ENCODE measurements at regions not wholly inside any gene's neighbourhood (a gene's known extent, or its start where the extent isn't known, plus 50 kb on each side); places are given as distances from the start of the nearest gene placed in this dataset.

DNA sequence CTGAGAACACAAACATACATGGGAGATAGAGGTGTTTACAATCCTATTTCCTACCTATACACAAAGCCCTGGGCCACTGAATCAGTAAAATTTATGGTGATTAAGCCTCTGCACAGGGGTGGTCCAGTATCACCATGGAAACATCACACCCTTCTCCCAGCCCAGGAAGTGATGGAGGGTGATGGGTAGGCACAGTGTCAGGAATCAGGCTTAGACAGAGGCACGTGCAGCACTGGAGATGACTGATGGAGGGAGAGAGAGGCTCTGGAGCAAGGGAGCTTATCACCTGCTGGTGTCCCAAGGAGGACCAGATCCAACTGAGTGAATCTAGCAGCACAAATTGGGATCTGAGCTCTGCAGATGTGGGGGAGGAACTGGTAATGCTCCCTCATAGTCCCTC, 117.2 kb downstream of the RPIA start:
- H3K4me1 ChIP-seq (ENCODE audit: insufficient read depth) = no peaks in the 10 kb centered on the region
- DNase-seq (ENCODE audit: low spot score) = no peak
- no peak overlapping the region for H3K4me2 ChIP-seq
- no peaks in the 10 kb centered on the region for H4K20me1 ChIP-seq (replicated peaks; ENCODE audit: insufficient read depth)
- H3K4me3 ChIP-seq = no peak overlapping the region
- H3K27me3 ChIP-seq (ENCODE audit: insufficient read depth) = no peaks in the 10 kb centered on the region
- no peaks in the 10 kb centered on the region for H3K4me1 Mint-ChIP-seq
- no peak for ATAC-seq
- no peak overlapping the region for H3K27ac Mint-ChIP-seq
- H3K27me3 Mint-ChIP-seq (ENCODE audit: insufficient read depth, low read depth, poor library complexity) = peaks cover 8% of the 10 kb centered on the region
- no peak overlapping the region for H2AFZ ChIP-seq
- no peaks in the 10 kb centered on the region for H3F3A ChIP-seq (replicated peaks; ENCODE audit: low read depth)
- peaks cover 13% of the 10 kb centered on the region; the same call in 2 of the 3 replicates for H3K9me3 Mint-ChIP-seq
- no peak overlapping the region for H3K4me3 Mint-ChIP-seq
- H3K36me3 ChIP-seq (ENCODE audit: insufficient read depth) = no peaks in the 10 kb centered on the region
- TF ChIP-seq NANOG (IDR thresholded peaks at IDR 0.05; ENCODE audit: borderline replicate concordance) (no peak), ZNF114 (CRISPR knock-in tag; IDR thresholded peaks at IDR 0.05) (no peak), EZH2 (IDR thresholded peaks at IDR 0.05; ENCODE audit: low read depth, unreplicated experiment) (no peak), CTCF (conservative IDR thresholded peaks at IDR 0.05; ENCODE audit: low read depth in 2 of 2) (no peak), EZH2phosphoT487 (IDR thresholded peaks at IDR 0.05; ENCODE audit: unreplicated experiment) (no peak), JUNB (IDR thresholded peaks at IDR 0.05; ENCODE audit: unreplicated experiment) (no peak), STAT1 (IDR thresholded peaks at IDR 0.05; ENCODE audit: unreplicated experiment) (no peak), POLR2AphosphoS5 (IDR thresholded peaks at IDR 0.05; ENCODE audit: low read depth) (no peak)
- TF ChIP-seq, protein P1, sequence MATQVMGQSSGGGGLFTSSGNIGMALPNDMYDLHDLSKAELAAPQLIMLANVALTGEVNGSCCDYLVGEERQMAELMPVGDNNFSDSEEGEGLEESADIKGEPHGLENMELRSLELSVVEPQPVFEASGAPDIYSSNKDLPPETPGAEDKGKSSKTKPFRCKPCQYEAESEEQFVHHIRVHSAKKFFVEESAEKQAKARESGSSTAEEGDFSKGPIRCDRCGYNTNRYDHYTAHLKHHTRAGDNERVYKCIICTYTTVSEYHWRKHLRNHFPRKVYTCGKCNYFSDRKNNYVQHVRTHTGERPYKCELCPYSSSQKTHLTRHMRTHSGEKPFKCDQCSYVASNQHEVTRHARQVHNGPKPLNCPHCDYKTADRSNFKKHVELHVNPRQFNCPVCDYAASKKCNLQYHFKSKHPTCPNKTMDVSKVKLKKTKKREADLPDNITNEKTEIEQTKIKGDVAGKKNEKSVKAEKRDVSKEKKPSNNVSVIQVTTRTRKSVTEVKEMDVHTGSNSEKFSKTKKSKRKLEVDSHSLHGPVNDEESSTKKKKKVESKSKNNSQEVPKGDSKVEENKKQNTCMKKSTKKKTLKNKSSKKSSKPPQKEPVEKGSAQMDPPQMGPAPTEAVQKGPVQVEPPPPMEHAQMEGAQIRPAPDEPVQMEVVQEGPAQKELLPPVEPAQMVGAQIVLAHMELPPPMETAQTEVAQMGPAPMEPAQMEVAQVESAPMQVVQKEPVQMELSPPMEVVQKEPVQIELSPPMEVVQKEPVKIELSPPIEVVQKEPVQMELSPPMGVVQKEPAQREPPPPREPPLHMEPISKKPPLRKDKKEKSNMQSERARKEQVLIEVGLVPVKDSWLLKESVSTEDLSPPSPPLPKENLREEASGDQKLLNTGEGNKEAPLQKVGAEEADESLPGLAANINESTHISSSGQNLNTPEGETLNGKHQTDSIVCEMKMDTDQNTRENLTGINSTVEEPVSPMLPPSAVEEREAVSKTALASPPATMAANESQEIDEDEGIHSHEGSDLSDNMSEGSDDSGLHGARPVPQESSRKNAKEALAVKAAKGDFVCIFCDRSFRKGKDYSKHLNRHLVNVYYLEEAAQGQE (IDR thresholded peaks at IDR 0.05; ENCODE audit: unreplicated experiment) = no peak
- TF ChIP-seq, protein P2, sequence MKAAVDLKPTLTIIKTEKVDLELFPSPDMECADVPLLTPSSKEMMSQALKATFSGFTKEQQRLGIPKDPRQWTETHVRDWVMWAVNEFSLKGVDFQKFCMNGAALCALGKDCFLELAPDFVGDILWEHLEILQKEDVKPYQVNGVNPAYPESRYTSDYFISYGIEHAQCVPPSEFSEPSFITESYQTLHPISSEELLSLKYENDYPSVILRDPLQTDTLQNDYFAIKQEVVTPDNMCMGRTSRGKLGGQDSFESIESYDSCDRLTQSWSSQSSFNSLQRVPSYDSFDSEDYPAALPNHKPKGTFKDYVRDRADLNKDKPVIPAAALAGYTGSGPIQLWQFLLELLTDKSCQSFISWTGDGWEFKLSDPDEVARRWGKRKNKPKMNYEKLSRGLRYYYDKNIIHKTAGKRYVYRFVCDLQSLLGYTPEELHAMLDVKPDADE (IDR thresholded peaks at IDR 0.05) = no peak
- no peaks in the 10 kb centered on the region for H3K9me2 ChIP-seq (ENCODE audit: insufficient read depth)
- H3K36me3 Mint-ChIP-seq (ENCODE audit: low read depth) = peaks cover 3% of the 10 kb centered on the region; the same call in 1 of the 3 replicates
- no peaks in the 10 kb centered on the region for H3K79me2 ChIP-seq (replicated peaks; ENCODE audit: insufficient read depth)
- no peak overlapping the region for H3K27ac ChIP-seq (ENCODE audit: low read depth)

- Mint-ChIP-seq H3K9me3 (peaks cover 19% of the 10 kb centered on the region; the same call in 2 of the 3 replicates), H3K4me1 (no peaks in the 10 kb centered on the region), H3K27me3 (ENCODE audit: insufficient read depth, low read depth, poor library complexity) (peaks cover 8% of the 10 kb centered on the region), H3K4me3 (no peak overlapping the region), H3K27ac (no peak overlapping the region), H3K36me3 (ENCODE audit: low read depth) (peaks cover 3% of the 10 kb centered on the region; the same call in 1 of the 3 replicates)
- no peak overlapping the region for H2AFZ ChIP-seq
- no peaks in the 10 kb centered on the region for H3K27me3 ChIP-seq (ENCODE audit: insufficient read depth)
- H3K9me2 ChIP-seq (ENCODE audit: insufficient read depth) = no peaks in the 10 kb centered on the region
- H3F3A ChIP-seq (replicated peaks; ENCODE audit: low read depth) = no peaks in the 10 kb centered on the region
- no peak overlapping the region for H3K4me3 ChIP-seq
- no peak overlapping the region for H3K27ac ChIP-seq (ENCODE audit: low read depth)
- TF ChIP-seq STAT1 (IDR thresholded peaks at IDR 0.05; ENCODE audit: unreplicated experiment) = no peak
- TF ChIP-seq CREB1 (CRISPR knock-in tag; IDR thresholded peaks at IDR 0.05; ENCODE audit: low read depth) = no peak
- no peak for TF ChIP-seq EZH2phosphoT487 (IDR thresholded peaks at IDR 0.05; ENCODE audit: unreplicated experiment)
- TF ChIP-seq, protein P2 (IDR thresholded peaks at IDR 0.05) = no peak
- TF ChIP-seq EZH2 (IDR thresholded peaks at IDR 0.05; ENCODE audit: low read depth, unreplicated experiment) = no peak
- no peak for TF ChIP-seq NANOG (IDR thresholded peaks at IDR 0.05; ENCODE audit: borderline replicate concordance)
- TF ChIP-seq, protein P1 (IDR thresholded peaks at IDR 0.05; ENCODE audit: unreplicated experiment) = no peak
- no peak for TF ChIP-seq JUNB (IDR thresholded peaks at IDR 0.05; ENCODE audit: unreplicated experiment)
- TF ChIP-seq POLR2AphosphoS5 (IDR thresholded peaks at IDR 0.05; ENCODE audit: low read depth) = no peak
- TF ChIP-seq ZNF331 (CRISPR knock-in tag; IDR thresholded peaks at IDR 0.05; ENCODE audit: low read depth) = no peak
- H3K36me3 ChIP-seq (ENCODE audit: insufficient read depth) = no peaks in the 10 kb centered on the region
- ATAC-seq (no peak), DNase-seq (ENCODE audit: low spot score) (no peak)
- no peaks in the 10 kb centered on the region for H4K20me1 ChIP-seq (replicated peaks; ENCODE audit: insufficient read depth)
- no peak overlapping the region for H3K4me2 ChIP-seq
- H3K4me1 ChIP-seq (ENCODE audit: insufficient read depth) = no peaks in the 10 kb centered on the region
- H3K79me2 ChIP-seq (replicated peaks; ENCODE audit: insufficient read depth) = no peaks in the 10 kb centered on the region
Observed at GRCh38 chr2:88809216-88809615, 117.7 kb downstream of the RPIA start.
